Right lobe of liver (tissue), 6 donors: ENCODE measurements at regions not wholly inside any gene's neighbourhood (a gene's known extent, or its start where the extent isn't known, plus 50 kb on each side); places are given as distances from the start of the nearest gene placed in this dataset.
"Not testable (repeated sequence)": the region's sequence is repeated elsewhere in the genome, so short reads cannot be mapped to it uniquely, and the experiment has no call there.

ENCODE experiments used
- ATAC-seq, 4 donors: fragments of 200-7000 bp; cut with Tn5 transposase; one replicate each; pipeline ENCODE4 v1.9.1; 2020; ENCODE audit warnings: mild to moderate bottlenecking in 4 of 4, moderate library complexity in 4 of 4
- DNase-seq, 3 donors: peaks; one replicate each; pipeline ENCODE4 v3.0.0-alpha.2; 2020
- H3K27ac ChIP-seq, 3 donors: fragments of 200-600 bp; one replicate each; pipeline ENCODE4 v1.8.0; 2022
- H3K27me3 ChIP-seq, 2 donors: fragments of 200-600 bp; one replicate each; pipeline ENCODE4 v1.8.0; 2022
- H3K36me3 ChIP-seq, 4 donors: fragments of 200-600 bp; sonication (generic) in 1 of 4; one replicate each; pipeline versions ENCODE4 v1.5.1 to v1.8.0; 2017 to 2022; ENCODE audit warnings: control low read depth in 1 of 4
- H3K4me1 ChIP-seq, 4 donors: fragments of 200-600 bp; sonication (generic) in 1 of 4; one replicate each; pipeline versions ENCODE4 v1.5.1 to v1.8.0; 2017 to 2022; ENCODE audit warnings: control low read depth in 1 of 4
- H3K4me3 ChIP-seq, 3 donors: fragments of 200-600 bp; one replicate each; pipeline ENCODE4 v1.8.0; 2022
- H3K9me3 ChIP-seq, 4 donors: fragments of 200-600 bp; sonication (generic) in 1 of 4; one replicate each; pipeline versions ENCODE4 v1.5.1 to v1.8.0; 2017 to 2022; ENCODE audit warnings: control low read depth in 1 of 4
- CTCF ChIP-seq, 4 donors: fragments of 200-600 bp in 3 of 4; fragments of 450-650 bp in 1 of 4; IDR thresholded peaks; one replicate each; pipeline versions ENCODE4 v1.5.1 to v1.8.0; 2016 to 2022; ENCODE audit warnings: antibody characterized with exemption in 4 of 4, mild to moderate bottlenecking in 2 of 4
- POLR2A ChIP-seq: fragments of 450-650 bp; IDR thresholded peaks from one replicate; pipeline ENCODE4 v1.6.1; 2017; ENCODE audit warnings: antibody characterized with exemption, mild to moderate bottlenecking
- WGBS: methylation state at CpG from one replicate; pipeline ENCODE4 v1.1.6; 2018; ENCODE audit warnings: low coverage, low lambda C conversion rate; ENCODE audit not compliant: insufficient coverage; ENCODE audit errors: missing lambda C conversion rate; 5-methylcytosine and 5-hydroxymethylcytosine counted together
- intact Hi-C, 2 donors: fragments of 100-400 bp; cut with DNase I; formaldehyde crosslinking; loops; one replicate each; pipeline versions ENCODE4 v1.11.2 to v1.14.1; 2022
- donor health status: DM: no; HTN: yes; CAD: no.
- donor health status: DM: no; HTN: no; CAD: no.
- donor health status: DM: no; HTN: no; CAD: no.
- donor health status: DM: no; HTN: yes; CAD: no.
- donor health status: DM: no; HTN: yes; CAD: no.

GRCh38 chr10:115028419-115028818 is 64.7 kb upstream of the ATRNL1 start:
- Histone ChIP-seq H3K27ac (no peak overlapping the region), H3K9me3 (no peaks in the 10 kb centered on the region), H3K36me3 (no peaks in the 10 kb centered on the region), H3K4me3 (no peak overlapping the region), H3K27me3 (no peaks in the 10 kb centered on the region), H3K4me1 (peaks cover 0 to 22% (median 10%) of the 10 kb centered on the region in 4 donors)
- WGBS, result 78% methylated on average over 1 of the region's 1 CpG
- no peak for ATAC-seq
- no peak for DNase-seq
- TF ChIP-seq POLR2A, result no peak
- intact Hi-C loops, result no loop called here

GRCh38 chr10:115029452-115030375 is 63.5 kb upstream of the ATRNL1 start:
- peaks cover 0 to 22% (median 10%) of the 10 kb centered on the region in 4 donors for H3K4me1 ChIP-seq
- ATAC-seq, result peak; percentile 82 to 92 (median 88)
- no peak overlapping the region for H3K4me3 ChIP-seq
- H3K27ac ChIP-seq, result peak overlapping the region in 2 of 3 donors; percentile 44 to 61
- intact Hi-C loops, result no loop called here
- peak in 1 of 3 donors; percentile 48 for DNase-seq
- no peaks in the 10 kb centered on the region for H3K9me3 ChIP-seq
- WGBS, result 57% methylated on average over 8 of the region's 8 CpGs
- TF ChIP-seq POLR2A, result no peak
- TF ChIP-seq CTCF (IDR thresholded peaks at IDR 0.05), result no peak
- H3K36me3 ChIP-seq, result no peaks in the 10 kb centered on the region
- no peaks in the 10 kb centered on the region for H3K27me3 ChIP-seq

- Histone ChIP-seq H3K36me3 (no peaks in the 10 kb centered on the region), H3K9me3 (no peaks in the 10 kb centered on the region), H3K4me3 (no peak overlapping the region), H3K27me3 (no peaks in the 10 kb centered on the region), H3K4me1 (peaks cover 0 to 22% (median 10%) of the 10 kb centered on the region in 4 donors), H3K27ac (peak overlapping the region in 2 of 3 donors; percentile 27 to 44)
- 62% methylated on average over 4 of the region's 8 CpGs for WGBS
- TF ChIP-seq CTCF (IDR thresholded peaks at IDR 0.05) (no peak), POLR2A (no peak)
- intact Hi-C loops, result no loop called here
- ATAC-seq, result peak; percentile 5 to 44 (median 30)
- no peak for DNase-seq
Observed at GRCh38 chr10:115030483-115031200, 62.5 kb upstream of the ATRNL1 start.

GRCh38 chr10:115033898-115034297 is 59.3 kb upstream of the ATRNL1 start:
- TF ChIP-seq POLR2A, result no peak
- TF ChIP-seq CTCF (IDR thresholded peaks at IDR 0.05), result no peak
- WGBS, result 87% methylated on average over 4 of the region's 6 CpGs

GRCh38 chr10:115039781-115040180 is 53.4 kb upstream of the ATRNL1 start:
- H3K4me1 ChIP-seq, H3K27me3 ChIP-seq, DNase-seq, H3K9me3 ChIP-seq, ATAC-seq, H3K4me3 ChIP-seq, intact Hi-C loops, H3K27ac ChIP-seq, H3K36me3 ChIP-seq: not testable (repeated sequence)
- WGBS, result 100% methylated on average over 1 of the region's 1 CpG

More at GRCh38 chr10:115033898-115034297, 59.3 kb upstream of the ATRNL1 start:
- Histone ChIP-seq H3K27me3 (no peaks in the 10 kb centered on the region), H3K36me3 (no peaks in the 10 kb centered on the region), H3K4me3 (no peak overlapping the region), H3K4me1 (peaks cover 0 to 21% (median 10%) of the 10 kb centered on the region in 4 donors), H3K27ac (no peak overlapping the region), H3K9me3 (no peaks in the 10 kb centered on the region)
- no peak for ATAC-seq
- DNase-seq, result no peak
- intact Hi-C loops, result no loop called here
